ENCODE measurements at regions not wholly inside any gene's neighbourhood (a gene's known extent, or its start where the extent isn't known, plus 50 kb on each side); places are given as distances from the start of the nearest gene placed in this dataset.

DNA sequence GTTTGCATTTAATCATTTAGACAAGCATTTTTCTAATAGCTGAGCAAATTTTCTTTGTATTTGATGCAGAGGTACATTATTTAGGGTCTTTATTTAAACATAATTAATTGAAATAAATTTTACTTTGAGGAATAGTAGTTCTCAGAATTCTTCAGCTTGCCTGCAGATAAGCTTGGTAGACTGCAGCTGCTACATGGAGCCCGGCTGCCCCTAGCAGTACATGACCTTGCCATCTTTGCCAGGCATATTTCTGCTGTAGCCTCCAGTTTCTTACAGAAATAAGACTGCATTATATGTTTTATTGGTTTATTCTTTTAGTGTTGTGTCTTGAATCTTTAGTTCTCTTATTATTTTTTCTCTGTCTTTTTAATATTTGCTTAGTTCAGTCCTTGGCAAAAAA is 396.8 kb downstream of the QKI start:
- Mint-ChIP-seq H3K36me3 (no peaks in the 10 kb centered on the region), H3K4me3 (no peak overlapping the region), H3K27me3 (peaks cover 4% of the 10 kb centered on the region), H3K4me1 (no peaks in the 10 kb centered on the region), H3K9me3 (no peaks in the 10 kb centered on the region), H3K27ac (no peak overlapping the region)

GRCh38 chr6:163809364-163809763 is 394.8 kb downstream of the QKI start:
- Mint-ChIP-seq H3K4me3 (no peak overlapping the region), H3K27me3 (peaks cover 1% of the 10 kb centered on the region), H3K4me1 (no peaks in the 10 kb centered on the region)

GRCh38 chr6:163808871-163809270 is 394.4 kb downstream of the QKI start:
- Mint-ChIP-seq H3K4me1 (no peaks in the 10 kb centered on the region), H3K27me3 (peaks cover 1% of the 10 kb centered on the region), H3K4me3 (no peak overlapping the region), H3K36me3 (no peaks in the 10 kb centered on the region), H3K27ac (no peak overlapping the region), H3K9me3 (no peaks in the 10 kb centered on the region)

More at GRCh38 chr6:163809364-163809763, 394.8 kb downstream of the QKI start:
- no peak overlapping the region for H3K27ac Mint-ChIP-seq
- no peaks in the 10 kb centered on the region for H3K9me3 Mint-ChIP-seq
- H3K36me3 Mint-ChIP-seq, result no peaks in the 10 kb centered on the region

DNA sequence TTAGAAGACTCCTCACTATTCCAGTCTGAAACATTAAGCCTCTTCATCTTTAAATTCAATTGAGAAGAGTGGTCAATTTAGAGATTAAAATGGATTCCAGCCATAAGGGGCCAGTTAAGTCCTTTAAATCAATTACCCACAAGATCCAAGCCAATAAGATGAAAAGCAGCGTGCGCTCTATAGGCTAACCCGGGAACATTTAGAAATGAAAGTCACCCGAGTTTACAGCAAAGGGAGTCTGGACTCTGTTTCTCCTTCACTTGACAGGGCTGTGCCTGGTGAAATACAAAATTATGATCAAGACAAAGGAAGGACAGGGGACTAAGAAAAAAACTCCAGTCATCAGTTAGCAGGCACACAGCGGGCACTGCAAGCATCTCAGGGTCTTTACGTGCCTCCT is 393.7 kb downstream of the QKI start:
- Mint-ChIP-seq H3K36me3 (no peaks in the 10 kb centered on the region), H3K27me3 (peaks cover 3% of the 10 kb centered on the region), H3K9me3 (no peaks in the 10 kb centered on the region), H3K4me1 (no peaks in the 10 kb centered on the region), H3K4me3 (no peak overlapping the region), H3K27ac (no peak overlapping the region)

GRCh38 chr6:163806755-163807499 is 392.4 kb downstream of the QKI start:
- Mint-ChIP-seq H3K4me3 (no peak overlapping the region), H3K36me3 (no peaks in the 10 kb centered on the region), H3K27me3 (peaks cover 3% of the 10 kb centered on the region)

DNA sequence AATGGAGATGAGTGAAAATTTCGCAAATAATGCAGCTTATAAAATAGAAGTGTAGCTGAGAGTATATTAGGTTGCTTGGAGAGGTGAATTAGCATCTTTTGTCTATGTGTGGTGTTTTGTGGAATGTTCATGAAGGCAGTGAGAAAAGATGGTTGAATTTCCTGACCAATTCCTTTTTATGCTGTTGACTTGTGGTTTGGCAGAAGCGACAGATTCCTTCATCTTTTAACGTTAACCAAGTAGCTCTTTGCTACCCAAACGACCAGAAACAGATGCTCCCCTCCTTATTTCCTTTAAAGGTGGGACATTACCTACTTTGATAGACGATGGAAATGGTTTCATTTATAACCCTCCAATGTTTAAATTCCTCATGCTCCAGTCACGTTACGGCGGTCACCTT is 390.5 kb downstream of the QKI start:
- no peak overlapping the region for H3K4me3 Mint-ChIP-seq
- H3K9me3 Mint-ChIP-seq, result no peaks in the 10 kb centered on the region
- H3K27me3 Mint-ChIP-seq, result peaks cover 6% of the 10 kb centered on the region
- no peaks in the 10 kb centered on the region for H3K4me1 Mint-ChIP-seq
- H3K36me3 Mint-ChIP-seq, result no peaks in the 10 kb centered on the region
- no peak overlapping the region for H3K27ac Mint-ChIP-seq

More at GRCh38 chr6:163806755-163807499, 392.4 kb downstream of the QKI start:
- Mint-ChIP-seq H3K27ac (no peak overlapping the region), H3K9me3 (no peaks in the 10 kb centered on the region), H3K4me1 (no peaks in the 10 kb centered on the region)

DNA sequence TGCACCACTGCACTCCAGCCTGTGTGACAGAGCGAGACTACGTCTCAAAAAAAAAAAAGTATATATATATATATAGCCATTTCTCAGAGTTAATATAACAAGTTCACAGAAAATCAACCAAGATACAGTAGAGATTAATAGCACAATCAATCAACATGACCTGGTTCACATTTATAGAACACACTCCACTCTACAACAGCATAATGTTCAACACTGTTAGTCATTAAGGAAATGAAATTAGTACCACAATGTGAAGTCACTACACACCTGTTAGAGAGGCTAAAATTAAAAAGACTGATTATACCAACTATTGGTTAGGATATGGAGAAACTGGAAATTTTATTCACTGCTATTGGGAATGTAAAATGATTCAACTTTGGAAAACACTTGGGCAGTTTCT is 387.7 kb downstream of the QKI start:
- H3K4me3 Mint-ChIP-seq, result no peak overlapping the region
- H3K27me3 Mint-ChIP-seq, result peaks cover 8% of the 10 kb centered on the region
- no peaks in the 10 kb centered on the region for H3K4me1 Mint-ChIP-seq
- H3K36me3 Mint-ChIP-seq, result no peaks in the 10 kb centered on the region
- peaks cover 5% of the 10 kb centered on the region for H3K9me3 Mint-ChIP-seq
- no peak overlapping the region for H3K27ac Mint-ChIP-seq

DNA sequence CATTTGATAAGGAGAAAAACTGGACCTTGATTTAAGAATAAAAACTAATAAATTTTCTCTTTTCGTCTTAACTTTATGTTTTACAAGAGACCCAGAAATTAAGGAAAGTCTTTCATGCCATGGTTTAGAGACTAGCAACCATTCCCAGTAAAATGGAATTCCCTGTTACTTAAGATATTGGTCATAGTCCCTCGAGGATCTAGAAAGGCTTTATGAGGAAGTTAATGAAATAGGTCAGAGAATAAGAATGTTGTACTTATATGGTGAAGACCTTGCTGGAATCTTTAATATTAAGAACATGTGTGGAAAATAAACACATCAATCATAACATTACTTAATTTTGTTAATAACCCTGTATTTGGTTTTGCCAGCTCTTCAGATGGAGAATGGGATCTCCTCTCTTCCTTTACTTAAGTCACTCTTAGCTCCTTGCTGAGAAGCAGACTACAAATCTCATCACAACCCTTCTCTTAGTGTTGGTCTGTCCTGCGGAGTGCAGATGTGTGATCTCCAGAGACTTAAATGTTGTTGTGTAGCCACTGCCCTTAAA is 382.9 kb downstream of the QKI start:
- Mint-ChIP-seq H3K9me3 (peaks cover 5% of the 10 kb centered on the region), H3K27me3 (peaks cover 13% of the 10 kb centered on the region), H3K27ac (no peak overlapping the region), H3K36me3 (no peaks in the 10 kb centered on the region), H3K4me1 (no peaks in the 10 kb centered on the region), H3K4me3 (no peak overlapping the region)

DNA sequence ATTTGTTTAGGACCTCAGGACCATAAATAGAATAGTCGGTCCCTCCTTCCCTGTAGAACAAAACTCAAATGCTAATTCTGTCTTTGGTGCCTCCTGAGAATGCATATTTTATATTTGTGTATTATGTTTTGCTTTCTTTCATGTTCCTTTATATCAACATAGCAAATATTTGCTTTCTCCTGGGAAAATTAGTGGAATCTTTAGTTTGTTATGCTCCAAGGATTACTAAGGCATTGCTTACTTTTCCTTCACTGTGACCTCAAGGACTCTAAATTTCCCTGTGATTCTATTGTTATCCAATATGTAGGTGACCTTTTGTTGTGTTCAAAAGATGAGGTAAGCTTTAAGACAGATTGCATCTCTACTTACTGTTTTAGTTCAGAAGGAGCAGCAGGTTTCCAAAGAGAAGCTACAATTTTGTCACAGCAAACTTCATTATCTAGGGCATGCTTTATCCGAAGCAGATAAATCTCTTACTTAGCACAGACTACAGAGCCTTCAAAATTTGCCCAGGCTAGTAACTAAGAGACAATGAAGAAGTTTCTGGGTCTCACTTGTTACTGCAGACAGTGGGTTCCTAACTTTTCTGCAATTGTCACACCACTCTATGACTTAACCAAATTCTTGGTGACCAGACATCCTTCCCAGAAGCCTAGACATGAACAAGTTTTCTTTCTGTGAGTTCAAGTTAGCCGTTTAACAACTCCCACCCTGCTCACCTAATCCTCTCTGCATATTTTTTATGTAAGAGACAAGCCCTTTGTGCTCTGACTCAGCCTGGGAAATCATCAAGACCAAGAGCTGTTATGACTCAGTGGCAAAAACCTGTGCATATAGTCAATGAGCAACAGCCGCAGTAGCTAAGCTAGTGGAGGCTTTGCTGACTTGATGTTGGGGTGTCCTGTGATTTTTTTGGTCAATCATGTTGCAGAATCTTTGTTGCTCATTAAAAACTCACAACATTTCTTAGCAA is 378.8 kb downstream of the QKI start:
- Mint-ChIP-seq H3K4me1 (no peaks in the 10 kb centered on the region), H3K4me3 (no peak overlapping the region), H3K36me3 (no peaks in the 10 kb centered on the region), H3K27me3 (peaks cover 9% of the 10 kb centered on the region), H3K27ac (no peak overlapping the region), H3K9me3 (peaks cover 5% of the 10 kb centered on the region)

DNA sequence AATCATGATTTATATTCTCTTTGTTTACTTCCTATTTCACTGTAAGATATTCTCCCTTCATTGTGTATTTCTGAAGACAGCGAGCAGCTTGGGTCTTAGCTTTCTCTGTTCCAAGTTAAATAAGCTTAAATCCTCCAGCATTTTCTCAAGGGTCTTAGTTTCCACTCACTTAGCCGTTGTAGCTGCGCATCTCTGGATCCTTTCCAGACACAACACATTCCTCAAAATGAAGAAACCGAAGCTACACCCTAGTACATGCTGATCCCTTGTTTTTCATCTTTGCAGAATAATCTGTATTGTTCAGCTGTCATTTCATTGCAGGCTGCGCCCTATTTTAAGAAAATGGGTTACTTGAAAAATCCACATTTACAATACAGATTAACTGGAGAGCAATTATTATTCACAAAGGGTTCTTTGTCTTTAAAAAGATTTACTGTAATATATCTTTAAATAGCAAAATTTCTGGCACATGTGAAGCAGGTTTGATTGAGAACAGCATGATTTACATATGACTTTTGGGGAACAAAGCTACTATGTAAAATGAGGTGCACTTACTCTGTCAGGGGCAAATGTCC is 375.8 kb downstream of the QKI start:
- H3K27ac Mint-ChIP-seq, result no peak overlapping the region
- H3K36me3 Mint-ChIP-seq, result no peaks in the 10 kb centered on the region
- peaks cover 6% of the 10 kb centered on the region for H3K27me3 Mint-ChIP-seq
- no peak overlapping the region for H3K4me3 Mint-ChIP-seq
- no peaks in the 10 kb centered on the region for H3K9me3 Mint-ChIP-seq
- H3K4me1 Mint-ChIP-seq, result no peaks in the 10 kb centered on the region

GRCh38 chr6:163789199-163789810 is 374.8 kb downstream of the QKI start:
- Mint-ChIP-seq H3K4me1 (no peaks in the 10 kb centered on the region), H3K27me3 (peaks cover 4% of the 10 kb centered on the region), H3K4me3 (no peak overlapping the region), H3K36me3 (no peaks in the 10 kb centered on the region), H3K27ac (no peak overlapping the region), H3K9me3 (no peaks in the 10 kb centered on the region)

- no peaks in the 10 kb centered on the region for H3K36me3 Mint-ChIP-seq
- no peak overlapping the region for H3K27ac Mint-ChIP-seq
- H3K4me3 Mint-ChIP-seq, result no peak overlapping the region
- no peaks in the 10 kb centered on the region for H3K4me1 Mint-ChIP-seq
- no peaks in the 10 kb centered on the region for H3K27me3 Mint-ChIP-seq
- no peaks in the 10 kb centered on the region for H3K9me3 Mint-ChIP-seq
Observed at GRCh38 chr6:163786995-163787671, 372.6 kb downstream of the QKI start.

- no peaks in the 10 kb centered on the region for H3K4me1 Mint-ChIP-seq
- H3K27ac Mint-ChIP-seq, result no peak overlapping the region
- no peaks in the 10 kb centered on the region for H3K9me3 Mint-ChIP-seq
- H3K36me3 Mint-ChIP-seq, result no peaks in the 10 kb centered on the region
- no peak overlapping the region for H3K4me3 Mint-ChIP-seq
- H3K27me3 Mint-ChIP-seq, result peaks cover 5% of the 10 kb centered on the region
Observed at GRCh38 chr6:163782436-163783003, 368.0 kb downstream of the QKI start.

- Mint-ChIP-seq H3K9me3 (no peaks in the 10 kb centered on the region), H3K4me1 (no peaks in the 10 kb centered on the region), H3K36me3 (no peaks in the 10 kb centered on the region), H3K4me3 (no peak overlapping the region), H3K27ac (no peak overlapping the region), H3K27me3 (peaks cover 5% of the 10 kb centered on the region)
Observed at GRCh38 chr6:163780994-163781393, 366.5 kb downstream of the QKI start.
